SJCRH30 (cell line): ENCODE measurements at regions not wholly inside any gene's neighbourhood (a gene's known extent, or its start where the extent isn't known, plus 50 kb on each side); places are given as distances from the start of the nearest gene placed in this dataset.

ENCODE experiments used
- DNase-seq, 2 experiments: peaks; one replicate each; pipeline ENCODE4 v3.0.0-alpha.2; 2015 to 2020
- H3K27ac ChIP-seq: fragments of 250-450 bp; sonication (Bioruptor Pico); 2 replicates; pipeline ENCODE4 v1.5.1; 2020; ENCODE audit warnings: mild to moderate bottlenecking, moderate library complexity
- H3K27me3 ChIP-seq: fragments of 250-450 bp; sonication (Bioruptor Pico); 2 replicates; pipeline ENCODE4 v1.5.1; 2020; ENCODE audit warnings: mild to moderate bottlenecking, moderate library complexity
- H3K36me3 ChIP-seq: fragments of 250-450 bp; sonication (Bioruptor Pico); 2 replicates; pipeline ENCODE4 v1.5.1; 2020; ENCODE audit warnings: mild to moderate bottlenecking, moderate library complexity
- H3K4me1 ChIP-seq: fragments of 250-450 bp; sonication (Bioruptor Pico); 2 replicates; pipeline ENCODE4 v1.5.1; 2020; ENCODE audit warnings: mild to moderate bottlenecking, moderate library complexity
- H3K4me3 ChIP-seq: fragments of 250-450 bp; sonication (Bioruptor Pico); 2 replicates; pipeline ENCODE4 v1.5.1; 2020; ENCODE audit warnings: mild to moderate bottlenecking, moderate library complexity
- H3K9me3 ChIP-seq: fragments of 250-450 bp; sonication (Bioruptor Pico); replicated peaks from 2 replicates; pipeline ENCODE4 v1.5.1; 2020; ENCODE audit warnings: mild to moderate bottlenecking, moderate library complexity

DNA sequence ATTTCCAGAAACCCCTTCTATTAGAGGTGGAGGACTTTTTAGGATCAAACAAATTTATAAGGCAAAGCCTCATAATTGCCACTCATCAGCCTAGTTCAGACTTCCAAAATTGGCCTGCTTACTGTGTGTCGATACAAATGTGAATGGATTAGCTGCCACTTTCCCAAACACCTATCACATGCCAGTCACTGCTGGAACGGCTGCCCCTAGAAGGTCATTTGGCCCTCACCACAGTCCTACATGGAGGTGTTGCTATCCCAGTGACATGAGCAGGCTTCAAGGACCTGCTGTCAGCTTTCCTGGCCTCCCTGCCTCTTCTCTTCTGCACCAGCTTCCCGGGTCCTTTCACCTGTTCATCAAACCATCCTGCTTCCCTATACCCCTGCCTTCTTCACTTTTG, 279.2 kb upstream of the SKOR2 start:
- no peaks in the 10 kb centered on the region for H3K4me1 ChIP-seq
- H3K4me3 ChIP-seq: no peak overlapping the region
- H3K27me3 ChIP-seq: no peaks in the 10 kb centered on the region
- H3K36me3 ChIP-seq: no peaks in the 10 kb centered on the region
- no peak overlapping the region for H3K27ac ChIP-seq
- H3K9me3 ChIP-seq: no peaks in the 10 kb centered on the region
- DNase-seq: no peak

DNA sequence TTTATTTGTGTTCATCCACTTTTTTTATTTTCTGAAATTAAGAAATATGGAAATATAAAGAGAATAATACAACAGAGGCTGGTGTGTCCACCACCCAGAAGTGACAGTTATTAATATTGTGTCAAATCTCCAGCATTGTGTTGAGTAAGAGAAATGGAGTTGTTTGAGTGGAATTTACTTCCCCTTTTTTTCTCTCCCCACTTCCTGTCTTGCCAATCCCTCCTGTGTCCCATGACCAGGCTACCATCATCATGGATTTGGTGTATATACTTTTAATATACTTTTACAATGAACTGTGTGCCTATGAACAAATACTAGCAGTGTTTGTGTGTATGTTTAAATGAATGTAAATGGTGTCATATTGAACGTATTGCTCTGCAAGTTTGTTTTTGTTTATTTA, 276.9 kb upstream of the SKOR2 start:
- no peaks in the 10 kb centered on the region for H3K9me3 ChIP-seq
- H3K27ac ChIP-seq: no peak overlapping the region
- DNase-seq: no peak
- no peak overlapping the region for H3K4me3 ChIP-seq
- no peaks in the 10 kb centered on the region for H3K4me1 ChIP-seq
- H3K36me3 ChIP-seq: no peaks in the 10 kb centered on the region
- H3K27me3 ChIP-seq: no peaks in the 10 kb centered on the region

DNA sequence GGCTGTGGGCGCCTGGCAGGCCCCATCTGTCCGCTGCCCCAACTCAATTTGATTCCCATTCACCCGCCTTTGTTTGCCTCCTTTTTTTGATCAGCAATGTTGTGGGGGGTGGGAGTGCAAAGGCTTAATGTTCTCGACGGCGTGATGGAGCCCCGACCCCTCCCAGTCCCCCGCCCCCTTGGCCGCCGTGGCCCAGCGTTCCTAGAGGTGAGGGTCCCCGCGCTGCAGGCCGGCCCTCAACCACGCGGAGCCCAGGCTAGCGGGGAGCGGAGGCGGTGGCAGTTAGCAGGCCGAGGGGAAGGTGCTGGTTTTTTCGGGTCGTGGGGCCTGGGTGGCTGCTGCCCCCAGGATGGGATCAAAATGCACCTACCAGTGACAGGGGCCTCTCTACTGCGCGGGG, 274.7 kb upstream of the SKOR2 start:
- Histone ChIP-seq H3K9me3 (no peaks in the 10 kb centered on the region), H3K4me1 (no peaks in the 10 kb centered on the region), H3K36me3 (no peaks in the 10 kb centered on the region), H3K27me3 (no peaks in the 10 kb centered on the region), H3K4me3 (no peak overlapping the region), H3K27ac (no peak overlapping the region)
- DNase-seq: no peak

DNA sequence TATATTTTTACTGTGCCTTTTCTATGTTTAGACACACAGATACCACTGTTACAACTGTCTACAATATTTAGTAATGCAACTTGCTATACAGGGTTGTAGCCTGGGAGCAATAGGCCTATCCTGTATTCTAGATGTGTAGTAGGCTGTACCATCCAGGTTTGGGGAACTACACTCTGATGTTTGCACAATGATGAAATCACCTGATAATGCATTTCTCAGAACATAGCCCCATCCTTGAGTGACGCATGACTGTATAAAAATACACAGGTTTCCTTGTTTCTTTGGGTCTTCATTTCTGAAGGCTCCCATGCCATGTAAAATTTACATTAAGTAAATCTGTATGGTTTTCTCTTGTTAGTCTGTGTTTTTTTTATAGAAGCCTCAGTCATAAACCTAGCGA, 270.9 kb upstream of the SKOR2 start:
- no peak for DNase-seq
- no peak overlapping the region for H3K27ac ChIP-seq
- no peaks in the 10 kb centered on the region for H3K36me3 ChIP-seq
- no peak overlapping the region for H3K4me3 ChIP-seq
- H3K27me3 ChIP-seq: no peaks in the 10 kb centered on the region
- H3K9me3 ChIP-seq: no peaks in the 10 kb centered on the region
- no peaks in the 10 kb centered on the region for H3K4me1 ChIP-seq

DNA sequence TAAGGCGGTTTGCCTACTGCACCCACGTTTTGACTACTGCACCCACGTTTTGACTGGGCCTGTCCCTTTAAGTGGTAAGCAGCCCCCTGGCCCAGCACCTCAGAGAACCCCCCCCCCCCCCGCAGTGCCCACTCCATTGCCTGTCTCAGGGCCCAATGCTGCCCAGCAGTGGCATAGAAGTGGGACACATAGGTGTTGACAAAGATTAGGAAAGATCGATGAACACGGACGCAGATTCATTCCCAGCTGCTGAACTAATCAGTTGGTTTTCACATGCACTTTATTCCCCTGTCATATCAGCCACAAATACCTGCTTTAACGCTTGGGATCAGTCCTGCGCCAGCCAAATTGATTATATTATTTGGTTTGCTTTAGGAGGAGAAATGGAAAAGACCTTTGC, 268.8 kb upstream of the SKOR2 start:
- Histone ChIP-seq H3K4me3 (no peak overlapping the region), H3K27ac (no peak overlapping the region), H3K9me3 (no peaks in the 10 kb centered on the region), H3K36me3 (no peaks in the 10 kb centered on the region), H3K4me1 (no peaks in the 10 kb centered on the region), H3K27me3 (no peaks in the 10 kb centered on the region)
- DNase-seq: no peak

DNA sequence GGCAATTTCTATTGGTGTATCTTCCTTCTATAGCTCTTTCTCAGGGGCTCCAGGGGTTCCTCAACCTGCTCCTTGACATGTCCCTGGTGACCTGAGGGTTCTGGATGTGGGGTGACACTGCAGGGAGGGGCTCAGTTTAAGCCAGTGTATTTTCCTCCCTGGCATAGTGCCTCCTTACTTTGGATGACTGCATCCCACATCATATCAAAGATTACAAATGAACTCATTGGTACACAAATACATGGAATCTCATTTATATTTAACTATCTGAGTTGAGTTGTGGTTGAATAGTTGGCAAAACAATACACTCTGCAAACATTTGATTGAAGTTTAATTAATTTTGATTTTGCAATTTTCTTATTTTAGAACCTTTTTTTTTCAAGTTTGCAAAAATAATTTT, 268.2 kb upstream of the SKOR2 start:
- H3K4me1 ChIP-seq: no peaks in the 10 kb centered on the region
- no peaks in the 10 kb centered on the region for H3K9me3 ChIP-seq
- no peak overlapping the region for H3K27ac ChIP-seq
- H3K36me3 ChIP-seq: no peaks in the 10 kb centered on the region
- no peak overlapping the region for H3K4me3 ChIP-seq
- H3K27me3 ChIP-seq: no peaks in the 10 kb centered on the region
- no peak for DNase-seq

DNA sequence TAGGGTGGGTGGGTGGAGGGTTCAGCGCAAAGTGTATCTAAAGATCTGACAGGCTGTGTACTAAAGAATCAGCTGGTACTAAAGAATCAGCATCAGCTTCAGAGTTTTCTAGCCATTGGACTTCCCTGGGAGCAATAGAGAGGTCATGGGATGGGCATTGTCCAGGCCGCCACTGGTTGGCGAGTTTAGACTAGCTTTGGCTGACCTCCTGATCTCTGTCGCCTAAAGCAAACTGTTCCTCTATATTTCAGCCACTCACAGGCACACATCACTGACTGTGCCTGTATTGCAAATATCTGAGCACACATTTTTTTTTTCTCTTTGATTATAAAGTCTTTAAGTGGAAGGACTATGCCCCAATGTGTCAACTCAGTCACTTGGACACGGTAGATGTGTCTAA, 267.8 kb upstream of the SKOR2 start:
- Histone ChIP-seq H3K27ac (no peak overlapping the region), H3K4me3 (no peak overlapping the region), H3K4me1 (no peaks in the 10 kb centered on the region), H3K36me3 (no peaks in the 10 kb centered on the region), H3K27me3 (no peaks in the 10 kb centered on the region), H3K9me3 (no peaks in the 10 kb centered on the region)
- DNase-seq: no peak

DNA sequence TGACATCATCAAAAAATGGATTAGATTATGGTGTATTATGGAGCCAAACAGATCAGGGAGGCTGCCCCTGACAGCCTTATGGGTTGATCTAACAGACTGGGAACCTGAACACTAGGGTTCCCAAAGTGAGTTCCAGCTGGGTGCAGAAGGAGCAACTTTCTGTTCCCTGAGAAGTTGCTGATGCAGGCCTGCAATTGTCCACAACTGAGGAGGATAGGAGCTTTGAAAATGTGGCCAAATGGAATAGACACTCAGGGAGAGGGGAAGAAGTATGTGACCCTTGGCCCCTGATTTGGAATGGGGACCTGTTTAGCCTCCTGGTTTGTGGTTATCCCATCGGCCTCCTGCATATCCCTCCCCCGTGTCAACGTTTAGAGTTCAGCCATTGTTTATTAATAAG, 262.2 kb upstream of the SKOR2 start:
- no peak overlapping the region for H3K4me3 ChIP-seq
- no peaks in the 10 kb centered on the region for H3K36me3 ChIP-seq
- H3K27me3 ChIP-seq: no peaks in the 10 kb centered on the region
- no peaks in the 10 kb centered on the region for H3K4me1 ChIP-seq
- no peak overlapping the region for H3K27ac ChIP-seq
- H3K9me3 ChIP-seq: no peaks in the 10 kb centered on the region
- no peak for DNase-seq

DNA sequence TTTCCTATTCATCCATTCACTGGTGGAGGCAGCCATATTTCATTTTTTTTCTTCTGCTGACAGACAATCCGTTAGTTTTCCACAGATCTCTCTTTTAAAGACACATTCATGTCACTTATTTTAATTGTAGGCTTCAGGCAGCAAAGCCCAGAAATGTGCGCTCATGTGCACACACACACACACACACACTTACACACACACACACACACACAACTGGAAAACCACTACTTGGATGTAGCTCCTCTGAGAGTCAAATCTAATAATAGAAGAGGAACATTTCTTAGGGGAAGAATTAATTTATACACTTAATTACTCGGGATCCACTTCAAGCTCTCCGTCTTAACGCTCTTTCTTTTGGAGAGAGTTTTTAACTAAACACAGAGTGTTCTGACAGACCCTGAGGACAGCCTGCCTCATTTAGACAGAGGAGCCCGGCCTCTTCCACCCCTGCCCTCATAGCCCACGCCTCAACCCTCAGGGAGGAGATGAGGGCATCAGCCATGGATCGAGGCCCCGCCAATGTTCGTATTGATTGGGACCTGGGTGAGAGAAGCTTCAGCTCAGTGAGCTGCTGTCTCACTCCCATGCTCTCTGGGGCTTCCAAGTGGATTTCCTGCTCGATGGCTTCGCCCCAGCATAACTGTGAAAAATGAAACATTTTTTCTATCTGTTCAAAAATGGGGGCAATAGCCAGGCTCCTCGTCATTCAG, 261.4 kb upstream of the SKOR2 start:
- no peaks in the 10 kb centered on the region for H3K9me3 ChIP-seq
- no peak overlapping the region for H3K27ac ChIP-seq
- no peak overlapping the region for H3K4me3 ChIP-seq
- no peak for DNase-seq
- H3K36me3 ChIP-seq: no peaks in the 10 kb centered on the region
- H3K27me3 ChIP-seq: no peaks in the 10 kb centered on the region
- H3K4me1 ChIP-seq: no peaks in the 10 kb centered on the region

DNA sequence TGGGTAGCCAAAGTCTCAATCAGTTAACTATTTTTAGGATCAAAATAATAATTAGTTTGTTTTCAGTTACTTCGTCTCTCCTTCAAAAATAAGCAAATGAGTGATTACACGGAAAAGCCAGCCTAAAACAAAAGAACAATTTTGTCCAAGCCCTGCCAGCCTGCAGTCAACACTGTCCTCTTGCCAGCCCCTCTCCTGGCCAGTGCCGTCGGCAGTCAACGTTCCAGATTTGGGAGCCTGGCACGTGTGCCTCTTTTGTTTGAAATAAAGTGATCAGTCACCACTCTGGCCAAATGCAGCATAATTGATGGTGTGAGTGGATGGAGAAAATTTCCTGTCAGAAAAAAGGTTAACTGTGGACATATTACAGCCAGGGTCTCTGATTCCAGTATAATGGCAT, 260.6 kb upstream of the SKOR2 start:
- H3K4me1 ChIP-seq: no peaks in the 10 kb centered on the region
- H3K27me3 ChIP-seq: no peaks in the 10 kb centered on the region
- H3K9me3 ChIP-seq: no peaks in the 10 kb centered on the region
- no peaks in the 10 kb centered on the region for H3K36me3 ChIP-seq
- no peak overlapping the region for H3K4me3 ChIP-seq
- H3K27ac ChIP-seq: no peak overlapping the region
- DNase-seq: no peak

DNA sequence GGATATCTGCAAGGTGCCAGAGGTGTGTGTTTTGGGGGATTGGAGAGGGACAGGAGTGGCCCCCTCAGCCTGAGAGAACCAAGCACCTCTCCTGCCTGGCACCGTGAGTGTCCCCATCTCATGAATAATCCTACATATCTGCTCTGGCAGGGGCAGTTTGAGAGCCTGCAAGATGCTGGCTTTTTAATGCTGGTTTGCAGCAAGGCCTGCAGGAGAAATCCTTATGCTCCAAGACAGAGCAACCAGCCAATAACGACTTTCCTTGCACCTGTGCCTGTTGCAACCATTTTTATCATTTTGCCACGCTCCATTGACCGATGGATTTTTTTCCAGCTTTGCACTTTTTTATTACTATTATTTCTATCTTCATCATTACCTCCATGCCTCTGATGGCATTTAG, 259.4 kb upstream of the SKOR2 start:
- H3K4me1 ChIP-seq: no peaks in the 10 kb centered on the region
- no peak overlapping the region for H3K4me3 ChIP-seq
- H3K9me3 ChIP-seq: no peaks in the 10 kb centered on the region
- H3K36me3 ChIP-seq: no peaks in the 10 kb centered on the region
- H3K27ac ChIP-seq: no peak overlapping the region
- H3K27me3 ChIP-seq: no peaks in the 10 kb centered on the region
- DNase-seq: no peak

DNA sequence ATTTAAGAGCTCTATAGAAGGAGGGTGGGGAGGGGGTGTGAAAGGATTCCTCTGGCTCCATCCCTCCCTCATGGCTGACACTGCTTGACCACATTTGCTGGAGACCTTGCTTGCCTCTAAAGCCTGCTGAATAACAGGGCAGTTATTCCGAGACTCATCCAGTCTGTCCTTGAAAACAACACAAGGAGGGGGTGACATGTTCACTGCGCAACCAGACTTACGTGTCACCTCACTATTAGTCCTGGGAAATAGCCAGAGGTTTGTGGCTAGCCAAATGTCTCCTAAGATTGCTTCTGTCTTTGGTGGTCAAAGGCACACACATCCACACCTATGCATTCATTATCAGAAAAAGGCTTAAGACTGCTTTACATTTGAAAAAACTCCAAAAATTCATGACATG, 256.2 kb upstream of the SKOR2 start:
- no peak overlapping the region for H3K27ac ChIP-seq
- H3K36me3 ChIP-seq: no peaks in the 10 kb centered on the region
- no peaks in the 10 kb centered on the region for H3K4me1 ChIP-seq
- H3K4me3 ChIP-seq: no peak overlapping the region
- DNase-seq: no peak
- H3K9me3 ChIP-seq: no peaks in the 10 kb centered on the region
- no peaks in the 10 kb centered on the region for H3K27me3 ChIP-seq

DNA sequence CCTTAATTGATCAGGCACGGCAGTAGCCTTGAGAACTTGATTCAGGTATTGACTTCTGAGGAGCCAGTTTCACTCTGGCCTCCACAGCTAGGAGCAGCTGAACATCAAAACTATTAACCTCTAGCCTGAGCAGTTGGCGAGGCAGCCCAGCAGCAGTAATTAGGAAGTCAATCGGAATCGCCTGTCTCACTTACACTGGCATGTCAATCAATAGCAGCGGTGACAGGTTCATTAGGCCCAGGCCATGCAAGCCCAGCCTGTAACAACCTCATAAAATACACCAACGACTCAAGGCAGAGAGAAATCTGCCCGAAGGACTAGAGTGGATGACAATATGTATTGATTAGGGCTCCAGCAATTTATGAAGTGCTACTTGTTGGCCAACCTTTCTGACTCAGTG, 255.4 kb upstream of the SKOR2 start:
- no peaks in the 10 kb centered on the region for H3K36me3 ChIP-seq
- no peaks in the 10 kb centered on the region for H3K4me1 ChIP-seq
- no peak overlapping the region for H3K27ac ChIP-seq
- no peaks in the 10 kb centered on the region for H3K9me3 ChIP-seq
- no peak overlapping the region for H3K4me3 ChIP-seq
- no peaks in the 10 kb centered on the region for H3K27me3 ChIP-seq
- DNase-seq: no peak

DNA sequence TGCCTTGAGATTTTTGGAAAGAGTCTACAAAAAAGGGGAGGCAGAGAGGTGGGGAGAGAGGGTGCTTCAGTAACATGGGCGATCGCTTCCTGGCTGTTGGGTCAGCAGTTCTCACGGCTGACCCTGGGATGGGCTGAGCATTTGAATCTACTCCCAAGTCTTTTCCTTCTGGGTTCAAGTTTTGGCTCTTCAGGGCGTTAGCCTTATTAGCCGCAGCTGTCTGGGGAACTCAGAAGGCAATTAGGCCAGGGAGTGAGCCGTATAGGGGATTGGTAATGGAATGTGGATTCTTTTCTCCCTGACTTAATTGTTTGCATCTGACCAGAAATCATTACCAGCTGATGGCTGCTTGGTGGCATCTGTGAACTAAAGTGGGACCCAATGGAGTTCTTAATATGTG, 250.5 kb upstream of the SKOR2 start:
- H3K27me3 ChIP-seq: no peaks in the 10 kb centered on the region
- DNase-seq: no peak
- H3K27ac ChIP-seq: no peak overlapping the region

DNA sequence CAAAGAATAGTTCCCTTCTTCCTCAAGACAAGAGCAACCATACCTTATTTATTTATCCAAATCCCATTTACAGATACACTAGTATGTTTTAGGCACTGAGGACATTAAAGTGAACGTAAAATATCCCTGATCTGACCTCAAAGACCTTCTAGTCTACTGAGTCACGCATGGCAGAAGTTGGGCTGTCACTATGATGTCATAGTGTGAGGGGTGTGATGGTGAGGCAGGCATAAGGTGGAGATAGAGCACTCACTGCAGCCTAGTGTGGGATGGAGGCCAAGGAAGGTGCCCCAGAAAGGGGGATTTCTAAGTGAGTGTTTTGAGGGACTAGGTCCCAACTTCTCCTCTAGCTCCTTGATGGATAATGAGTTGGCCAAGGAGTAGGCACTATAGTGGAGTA, 249.5 kb upstream of the SKOR2 start:
- Histone ChIP-seq H3K27ac (no peak overlapping the region), H3K27me3 (no peaks in the 10 kb centered on the region), H3K36me3 (no peaks in the 10 kb centered on the region), H3K4me3 (no peak overlapping the region), H3K4me1 (no peaks in the 10 kb centered on the region), H3K9me3 (no peaks in the 10 kb centered on the region)
- no peak for DNase-seq

More for the DNA sequence above, 250.5 kb upstream of the SKOR2 start:
- H3K36me3 ChIP-seq: no peaks in the 10 kb centered on the region
- H3K9me3 ChIP-seq: no peaks in the 10 kb centered on the region
- H3K4me1 ChIP-seq: no peaks in the 10 kb centered on the region
- no peak overlapping the region for H3K4me3 ChIP-seq

DNA sequence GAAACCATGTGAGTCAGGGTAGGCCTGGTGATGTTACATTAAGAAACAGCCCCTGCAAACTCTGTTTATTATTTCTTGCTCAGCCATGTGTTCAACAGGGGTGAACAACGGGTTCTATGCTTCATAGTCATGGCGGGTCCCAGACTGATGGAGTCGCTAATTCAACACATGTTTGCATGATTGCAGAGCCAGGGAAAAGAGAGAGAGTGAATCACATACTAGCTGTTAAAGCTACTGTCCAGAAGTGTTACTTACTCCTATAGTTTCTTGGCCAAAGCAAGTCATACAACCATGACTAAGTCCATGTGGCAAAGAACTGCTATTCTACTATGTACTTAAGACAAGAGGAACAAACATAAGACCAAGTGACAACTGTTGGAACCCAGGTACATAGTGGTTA, 241.2 kb upstream of the SKOR2 start:
- no peaks in the 10 kb centered on the region for H3K36me3 ChIP-seq
- H3K27ac ChIP-seq: no peak overlapping the region
- no peak for DNase-seq
- no peaks in the 10 kb centered on the region for H3K9me3 ChIP-seq
- H3K4me1 ChIP-seq: no peaks in the 10 kb centered on the region
- no peaks in the 10 kb centered on the region for H3K27me3 ChIP-seq
- H3K4me3 ChIP-seq: no peak overlapping the region
